ENCODE measurements at regions not wholly inside any gene's neighbourhood (a gene's known extent, or its start where the extent isn't known, plus 50 kb on each side); places are given as distances from the start of the nearest gene placed in this dataset.

GRCh38 chr15:35211240-35211902 is 126.3 kb upstream of the NANOGP8 start:
- no peak for ATAC-seq (ENCODE audit: low FRiP score)
- Histone ChIP-seq H3K4me1 (ENCODE audit: control insufficient read depth in 1 of 2, insufficient read depth in 2 of 2, low read length in 2 of 2) (no peaks in the 10 kb centered on the region), H3K27me3 (ENCODE audit: control insufficient read depth in 1 of 2, insufficient read depth in 2 of 2, low read length in 1 of 2) (no peaks in the 10 kb centered on the region), H3K4me3 (ENCODE audit: low read length in 2 of 2) (no peak overlapping the region), H3K36me3 (ENCODE audit: control insufficient read depth in 1 of 2, insufficient read depth in 2 of 2, low read length in 1 of 2) (no peaks in the 10 kb centered on the region), H3K27ac (ENCODE audit: low read depth in 1 of 2, low read length in 2 of 2) (no peak overlapping the region), H3K9me3 (ENCODE audit: control insufficient read depth, low read length) (no peaks in the 10 kb centered on the region)
- DNase-seq: no peak
- intact Hi-C loops (cut with DNase I): no loop called here

GRCh38 chr15:35210370-35210769 is 125.3 kb upstream of the NANOGP8 start:
- Histone ChIP-seq H3K4me1 (ENCODE audit: control insufficient read depth in 1 of 2, insufficient read depth in 2 of 2, low read length in 2 of 2) (no peaks in the 10 kb centered on the region), H3K36me3 (ENCODE audit: control insufficient read depth in 1 of 2, insufficient read depth in 2 of 2, low read length in 1 of 2) (no peaks in the 10 kb centered on the region), H3K9me3 (ENCODE audit: control insufficient read depth, low read length) (no peaks in the 10 kb centered on the region), H3K27ac (ENCODE audit: low read depth in 1 of 2, low read length in 2 of 2) (no peak overlapping the region), H3K27me3 (ENCODE audit: control insufficient read depth in 1 of 2, insufficient read depth in 2 of 2, low read length in 1 of 2) (no peaks in the 10 kb centered on the region), H3K4me3 (ENCODE audit: low read length in 2 of 2) (no peak overlapping the region)
- WGBS, 2 donors: 48 to 49% methylated on average over 2 of the region's 2 CpGs
- DNase-seq (no peak), ATAC-seq (ENCODE audit: low FRiP score) (no peak)
- intact Hi-C loops (cut with DNase I): no loop called here

- no peak overlapping the region for H3K27ac ChIP-seq (ENCODE audit: low read depth in 1 of 2, low read length in 2 of 2)
- no peak for DNase-seq
- no peaks in the 10 kb centered on the region for H3K4me1 ChIP-seq (ENCODE audit: control insufficient read depth in 1 of 2, insufficient read depth in 2 of 2, low read length in 2 of 2)
- no peaks in the 10 kb centered on the region for H3K9me3 ChIP-seq (ENCODE audit: control insufficient read depth, low read length)
- H3K4me3 ChIP-seq (ENCODE audit: low read length in 2 of 2): no peak overlapping the region
- WGBS, 2 donors: 57 to 65% methylated on average over 1 of the region's 1 CpG
- no peaks in the 10 kb centered on the region for H3K27me3 ChIP-seq (ENCODE audit: control insufficient read depth in 1 of 2, insufficient read depth in 2 of 2, low read length in 1 of 2)
- no peak for ATAC-seq (ENCODE audit: low FRiP score)
- intact Hi-C loops (cut with DNase I): no loop called here
- no peaks in the 10 kb centered on the region for H3K36me3 ChIP-seq (ENCODE audit: control insufficient read depth in 1 of 2, insufficient read depth in 2 of 2, low read length in 1 of 2)
These were observed 124.7 kb upstream of the NANOGP8 start for GRCh38 chr15:35209838-35210237.

DNA sequence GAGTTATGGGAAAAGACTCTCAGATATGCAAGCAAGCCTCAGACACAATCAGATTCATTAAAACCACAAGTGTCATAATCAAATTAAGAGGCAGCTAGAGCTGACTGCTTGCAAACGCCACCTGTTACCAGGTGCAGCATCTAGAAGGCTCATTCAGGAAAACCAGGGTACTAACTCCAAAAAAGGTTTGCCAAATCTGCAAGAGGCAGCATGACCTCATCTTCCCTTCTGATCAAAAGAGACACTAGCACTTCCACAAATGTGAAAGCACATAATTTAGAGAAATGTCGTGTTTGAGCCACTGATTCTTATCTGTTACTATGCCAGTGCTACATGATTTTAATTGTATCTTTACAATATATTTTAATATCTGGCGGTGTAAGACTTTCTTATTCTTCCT is 123.3 kb upstream of the NANOGP8 start:
- intact Hi-C loops (cut with DNase I): no loop called here
- H3K9me3 ChIP-seq (ENCODE audit: control insufficient read depth, low read length): no peaks in the 10 kb centered on the region
- no peak overlapping the region for H3K4me3 ChIP-seq (ENCODE audit: low read length in 2 of 2)
- H3K4me1 ChIP-seq (ENCODE audit: control insufficient read depth in 1 of 2, insufficient read depth in 2 of 2, low read length in 2 of 2): no peaks in the 10 kb centered on the region
- no peaks in the 10 kb centered on the region for H3K27me3 ChIP-seq (ENCODE audit: control insufficient read depth in 1 of 2, insufficient read depth in 2 of 2, low read length in 1 of 2)
- 83 to 86% methylated on average over 3 of the region's 3 CpGs for WGBS, 2 donors
- ATAC-seq (ENCODE audit: low FRiP score): no peak
- H3K36me3 ChIP-seq (ENCODE audit: control insufficient read depth in 1 of 2, insufficient read depth in 2 of 2, low read length in 1 of 2): no peaks in the 10 kb centered on the region
- DNase-seq: no peak
- no peak overlapping the region for H3K27ac ChIP-seq (ENCODE audit: low read depth in 1 of 2, low read length in 2 of 2)

DNA sequence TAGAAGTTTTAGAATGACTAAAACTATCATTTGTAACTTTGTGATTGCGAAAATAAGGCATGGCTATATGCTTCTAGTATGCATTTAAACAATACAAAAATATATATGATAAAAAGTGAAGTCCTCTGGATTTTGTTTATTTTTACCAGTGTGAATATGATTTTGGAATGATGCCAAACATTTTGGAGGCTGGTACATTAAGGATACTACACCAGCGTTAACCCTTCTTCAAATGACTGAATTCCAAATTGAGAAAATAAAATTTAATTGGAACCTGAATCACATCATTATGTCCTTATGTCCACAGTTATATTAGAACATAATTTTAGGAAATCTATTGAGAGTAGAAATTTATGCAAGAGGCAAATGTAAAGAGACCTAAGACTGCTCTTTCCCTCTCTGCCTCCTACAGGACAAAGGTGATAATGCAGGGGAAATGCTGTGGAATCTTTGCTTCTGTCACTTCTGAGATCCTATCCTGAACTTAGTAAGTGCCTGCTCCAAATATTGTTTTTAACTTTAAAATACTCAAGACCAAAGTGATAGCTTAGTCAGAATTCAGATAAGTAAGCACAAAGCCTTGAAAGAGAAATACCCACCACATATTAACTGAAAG is 121.1 kb upstream of the NANOGP8 start:
- Histone ChIP-seq H3K27ac (ENCODE audit: low read depth in 1 of 2, low read length in 2 of 2) (no peak overlapping the region), H3K4me3 (ENCODE audit: low read length in 2 of 2) (no peak overlapping the region), H3K36me3 (ENCODE audit: control insufficient read depth in 1 of 2, insufficient read depth in 2 of 2, low read length in 1 of 2) (no peaks in the 10 kb centered on the region), H3K4me1 (ENCODE audit: control insufficient read depth in 1 of 2, insufficient read depth in 2 of 2, low read length in 2 of 2) (no peaks in the 10 kb centered on the region), H3K9me3 (ENCODE audit: control insufficient read depth, low read length) (no peaks in the 10 kb centered on the region), H3K27me3 (ENCODE audit: control insufficient read depth in 1 of 2, insufficient read depth in 2 of 2, low read length in 1 of 2) (no peaks in the 10 kb centered on the region)
- ATAC-seq (ENCODE audit: low FRiP score): no peak
- intact Hi-C loops (cut with DNase I): no loop called here
- WGBS, 2 donors: 89 to 91% methylated on average over 2 of the region's 2 CpGs
- no peak for DNase-seq

GRCh38 chr15:35198197-35198596 is 113.1 kb upstream of the NANOGP8 start:
- DNase-seq: no peak
- no peak overlapping the region for H3K27ac ChIP-seq (ENCODE audit: low read depth in 1 of 2, low read length in 2 of 2)
- no peaks in the 10 kb centered on the region for H3K9me3 ChIP-seq (ENCODE audit: control insufficient read depth, low read length)
- H3K36me3 ChIP-seq (ENCODE audit: control insufficient read depth in 1 of 2, insufficient read depth in 2 of 2, low read length in 1 of 2): no peaks in the 10 kb centered on the region
- no peak for ATAC-seq (ENCODE audit: low FRiP score)
- H3K4me1 ChIP-seq (ENCODE audit: control insufficient read depth in 1 of 2, insufficient read depth in 2 of 2, low read length in 2 of 2): no peaks in the 10 kb centered on the region
- intact Hi-C loops (cut with DNase I): no loop called here
- H3K27me3 ChIP-seq (ENCODE audit: control insufficient read depth in 1 of 2, insufficient read depth in 2 of 2, low read length in 1 of 2): no peaks in the 10 kb centered on the region
- H3K4me3 ChIP-seq (ENCODE audit: low read length in 2 of 2): no peak overlapping the region
- WGBS, 2 donors: 88 to 92% methylated on average over 1 of the region's 1 CpG

GRCh38 chr15:35197754-35198153 is 112.7 kb upstream of the NANOGP8 start:
- H3K4me3 ChIP-seq (ENCODE audit: low read length in 2 of 2): no peak overlapping the region
- intact Hi-C loops (cut with DNase I): no loop called here
- H3K36me3 ChIP-seq (ENCODE audit: control insufficient read depth in 1 of 2, insufficient read depth in 2 of 2, low read length in 1 of 2): no peaks in the 10 kb centered on the region
- ATAC-seq (ENCODE audit: low FRiP score) (no peak), DNase-seq (no peak)
- H3K27ac ChIP-seq (ENCODE audit: low read depth in 1 of 2, low read length in 2 of 2): no peak overlapping the region
- H3K9me3 ChIP-seq (ENCODE audit: control insufficient read depth, low read length): no peaks in the 10 kb centered on the region
- 47 to 59% methylated on average over 1 of the region's 1 CpG for WGBS, 2 donors
- no peaks in the 10 kb centered on the region for H3K4me1 ChIP-seq (ENCODE audit: control insufficient read depth in 1 of 2, insufficient read depth in 2 of 2, low read length in 2 of 2)
- no peaks in the 10 kb centered on the region for H3K27me3 ChIP-seq (ENCODE audit: control insufficient read depth in 1 of 2, insufficient read depth in 2 of 2, low read length in 1 of 2)

DNA sequence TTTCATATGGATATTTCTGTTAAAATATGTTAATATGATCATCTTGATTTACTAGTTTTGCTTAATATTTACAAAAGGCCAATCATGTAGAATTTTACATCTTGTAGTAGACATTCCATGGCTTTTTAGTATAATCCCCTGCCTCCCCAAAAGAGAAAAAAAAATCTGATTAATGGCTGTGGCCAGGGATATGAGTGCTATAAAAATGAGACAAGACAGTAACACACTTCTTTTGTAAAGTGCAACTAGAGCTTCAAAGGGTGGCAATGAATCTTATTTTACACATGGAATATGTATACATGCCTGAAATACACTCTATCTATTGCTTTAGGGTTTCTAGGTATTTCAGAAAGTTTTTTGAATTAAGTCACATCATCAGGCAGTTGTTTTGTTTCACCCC is 112.2 kb upstream of the NANOGP8 start:
- Histone ChIP-seq H3K9me3 (ENCODE audit: control insufficient read depth, low read length) (no peaks in the 10 kb centered on the region), H3K36me3 (ENCODE audit: control insufficient read depth in 1 of 2, insufficient read depth in 2 of 2, low read length in 1 of 2) (no peaks in the 10 kb centered on the region), H3K4me1 (ENCODE audit: control insufficient read depth in 1 of 2, insufficient read depth in 2 of 2, low read length in 2 of 2) (no peaks in the 10 kb centered on the region), H3K27ac (ENCODE audit: low read depth in 1 of 2, low read length in 2 of 2) (no peak overlapping the region), H3K27me3 (ENCODE audit: control insufficient read depth in 1 of 2, insufficient read depth in 2 of 2, low read length in 1 of 2) (no peaks in the 10 kb centered on the region), H3K4me3 (ENCODE audit: low read length in 2 of 2) (no peak overlapping the region)
- DNase-seq (no peak), ATAC-seq (ENCODE audit: low FRiP score) (no peak)
- intact Hi-C loops (cut with DNase I): no loop called here

DNA sequence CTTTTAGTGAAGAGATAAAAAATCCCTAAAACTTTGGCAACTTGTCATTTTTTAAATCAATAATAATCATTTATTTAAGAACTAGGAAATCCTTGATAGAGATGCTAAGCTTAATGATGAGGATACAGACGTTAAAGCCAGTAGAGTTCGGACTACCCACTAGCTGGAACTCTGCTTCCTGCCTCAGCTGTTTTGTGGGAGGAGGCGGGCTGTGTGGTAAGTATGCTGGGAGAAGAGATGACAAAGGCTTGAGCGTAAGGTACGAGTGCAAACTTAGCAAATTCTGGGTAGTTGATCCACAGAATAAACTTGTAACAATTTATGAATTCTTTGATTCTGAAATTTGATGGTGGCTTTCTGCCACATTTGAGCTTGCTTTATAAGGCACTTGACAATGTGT is 111.2 kb upstream of the NANOGP8 start:
- H3K9me3 ChIP-seq (ENCODE audit: control insufficient read depth, low read length): peaks cover 2% of the 10 kb centered on the region
- H3K27ac ChIP-seq (ENCODE audit: low read depth in 1 of 2, low read length in 2 of 2): no peak overlapping the region
- intact Hi-C loops (cut with DNase I): no loop called here
- H3K4me1 ChIP-seq (ENCODE audit: control insufficient read depth in 1 of 2, insufficient read depth in 2 of 2, low read length in 2 of 2): no peaks in the 10 kb centered on the region
- no peak for ATAC-seq (ENCODE audit: low FRiP score)
- no peaks in the 10 kb centered on the region for H3K27me3 ChIP-seq (ENCODE audit: control insufficient read depth in 1 of 2, insufficient read depth in 2 of 2, low read length in 1 of 2)
- 74 to 82% methylated on average over 5 of the region's 5 CpGs for WGBS, 2 donors
- DNase-seq: no peak
- no peak overlapping the region for H3K4me3 ChIP-seq (ENCODE audit: low read length in 2 of 2)
- no peaks in the 10 kb centered on the region for H3K36me3 ChIP-seq (ENCODE audit: control insufficient read depth in 1 of 2, insufficient read depth in 2 of 2, low read length in 1 of 2)
